ENCODE measurements at regions not wholly inside any gene's neighbourhood (a gene's known extent, or its start where the extent isn't known, plus 50 kb on each side); places are given as distances from the start of the nearest gene placed in this dataset.

DNA sequence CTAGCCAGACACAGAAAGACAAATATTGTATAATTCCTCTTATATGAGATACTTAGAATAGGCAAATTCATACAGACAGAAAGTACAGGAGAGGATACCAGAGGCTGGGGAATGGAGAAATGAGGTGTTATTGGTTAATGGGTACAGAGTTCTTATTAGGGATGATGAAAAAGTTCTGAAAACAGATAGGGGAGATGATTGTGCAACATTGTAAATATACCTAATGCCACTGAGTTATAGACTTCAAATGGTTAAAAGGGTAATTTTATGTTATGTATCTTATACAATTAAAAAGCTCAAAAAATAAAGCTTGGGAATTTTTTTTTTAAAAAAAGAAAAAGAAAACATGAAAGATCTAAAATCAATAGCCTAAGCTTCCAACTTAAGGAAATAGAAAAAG, 98.8 kb upstream of the TECRL start:
- Histone ChIP-seq H3K9me3 (ENCODE audit: control insufficient read depth in 4 of 4, insufficient read depth in 3 of 4, low read length in 3 of 4) (no peaks in the 10 kb centered on the region), H3K36me3 (ENCODE audit: control insufficient read depth in 4 of 4, insufficient read depth in 4 of 4, low read length in 4 of 4) (no peaks in the 10 kb centered on the region), H3K27ac (ENCODE audit: low read depth in 1 of 2, low read length in 1 of 2) (no peak overlapping the region), H3K27me3 (ENCODE audit: control insufficient read depth in 3 of 3, insufficient read depth in 3 of 3, low read length in 2 of 3) (no peaks in the 10 kb centered on the region), H3K9ac (ENCODE audit: insufficient read depth in 1 of 2, low read length in 2 of 2) (no peak overlapping the region), H3K4me3 (no peak overlapping the region), H3K4me1 (ENCODE audit: control insufficient read depth in 5 of 5, insufficient read depth in 5 of 5, low read length in 5 of 5) (peaks cover 0 to 6% (median 0%) of the 10 kb centered on the region in 5 donors)
- ATAC-seq (ENCODE audit: insufficient read depth, low FRiP score) (no peak), DNase-seq (no peak)
- TF ChIP-seq, protein P1, sequence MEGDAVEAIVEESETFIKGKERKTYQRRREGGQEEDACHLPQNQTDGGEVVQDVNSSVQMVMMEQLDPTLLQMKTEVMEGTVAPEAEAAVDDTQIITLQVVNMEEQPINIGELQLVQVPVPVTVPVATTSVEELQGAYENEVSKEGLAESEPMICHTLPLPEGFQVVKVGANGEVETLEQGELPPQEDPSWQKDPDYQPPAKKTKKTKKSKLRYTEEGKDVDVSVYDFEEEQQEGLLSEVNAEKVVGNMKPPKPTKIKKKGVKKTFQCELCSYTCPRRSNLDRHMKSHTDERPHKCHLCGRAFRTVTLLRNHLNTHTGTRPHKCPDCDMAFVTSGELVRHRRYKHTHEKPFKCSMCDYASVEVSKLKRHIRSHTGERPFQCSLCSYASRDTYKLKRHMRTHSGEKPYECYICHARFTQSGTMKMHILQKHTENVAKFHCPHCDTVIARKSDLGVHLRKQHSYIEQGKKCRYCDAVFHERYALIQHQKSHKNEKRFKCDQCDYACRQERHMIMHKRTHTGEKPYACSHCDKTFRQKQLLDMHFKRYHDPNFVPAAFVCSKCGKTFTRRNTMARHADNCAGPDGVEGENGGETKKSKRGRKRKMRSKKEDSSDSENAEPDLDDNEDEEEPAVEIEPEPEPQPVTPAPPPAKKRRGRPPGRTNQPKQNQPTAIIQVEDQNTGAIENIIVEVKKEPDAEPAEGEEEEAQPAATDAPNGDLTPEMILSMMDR (IDR thresholded peaks at IDR 0.05; ENCODE audit: control extremely low read depth, extremely low read depth): no peak

DNA sequence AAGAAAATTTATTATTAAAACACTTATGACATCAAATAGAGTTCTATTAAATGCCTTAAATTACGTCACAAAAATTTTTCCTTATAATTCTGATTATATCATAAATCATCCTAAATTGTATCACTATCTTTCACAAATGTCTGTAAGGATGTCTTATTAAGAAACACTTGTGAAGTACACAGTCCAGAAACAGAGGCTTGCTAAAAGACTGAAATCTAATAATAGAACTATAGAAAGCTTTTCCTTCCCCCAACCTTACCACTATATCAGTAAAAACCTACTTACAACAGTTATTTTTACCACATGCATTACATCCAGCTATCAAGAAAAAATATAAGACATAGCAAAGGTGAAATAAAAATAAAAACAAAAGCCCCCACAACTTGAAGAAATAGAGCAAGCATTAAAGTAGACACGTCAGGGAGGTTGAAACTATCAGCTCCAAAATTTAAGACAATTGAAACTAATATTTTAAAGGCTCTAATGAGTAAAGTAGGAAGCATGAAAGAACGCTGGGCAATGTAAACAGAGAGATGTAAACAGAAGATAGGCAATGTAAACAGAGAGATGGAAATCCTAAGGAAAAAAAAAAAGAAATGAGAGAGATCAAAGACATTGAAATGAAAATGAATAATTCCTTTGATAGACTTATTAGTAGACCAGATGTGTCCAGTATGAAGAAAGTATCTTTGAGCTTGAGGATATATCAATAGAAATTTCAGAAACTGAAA, 94.9 kb upstream of the TECRL start:
- TF ChIP-seq, protein P1 (IDR thresholded peaks at IDR 0.05; ENCODE audit: control extremely low read depth, extremely low read depth): no peak
- Histone ChIP-seq H3K4me1 (ENCODE audit: control insufficient read depth in 5 of 5, insufficient read depth in 5 of 5, low read length in 5 of 5) (peaks cover 0 to 6% (median 0%) of the 10 kb centered on the region in 5 donors), H3K27me3 (ENCODE audit: control insufficient read depth in 3 of 3, insufficient read depth in 3 of 3, low read length in 2 of 3) (no peaks in the 10 kb centered on the region), H3K4me3 (no peak overlapping the region), H3K27ac (ENCODE audit: low read depth in 1 of 2, low read length in 1 of 2) (no peak overlapping the region), H3K9ac (ENCODE audit: insufficient read depth in 1 of 2, low read length in 2 of 2) (no peak overlapping the region), H3K36me3 (ENCODE audit: control insufficient read depth in 4 of 4, insufficient read depth in 4 of 4, low read length in 4 of 4) (no peaks in the 10 kb centered on the region), H3K9me3 (ENCODE audit: control insufficient read depth in 4 of 4, insufficient read depth in 3 of 4, low read length in 3 of 4) (no peaks in the 10 kb centered on the region)
- 37 to 47% methylated on average over 3 of the region's 3 CpGs for WGBS, 2 donors
- ATAC-seq (ENCODE audit: insufficient read depth, low FRiP score): no peak
- peak in 1 of 3 donors; percentile 25 for DNase-seq

DNA sequence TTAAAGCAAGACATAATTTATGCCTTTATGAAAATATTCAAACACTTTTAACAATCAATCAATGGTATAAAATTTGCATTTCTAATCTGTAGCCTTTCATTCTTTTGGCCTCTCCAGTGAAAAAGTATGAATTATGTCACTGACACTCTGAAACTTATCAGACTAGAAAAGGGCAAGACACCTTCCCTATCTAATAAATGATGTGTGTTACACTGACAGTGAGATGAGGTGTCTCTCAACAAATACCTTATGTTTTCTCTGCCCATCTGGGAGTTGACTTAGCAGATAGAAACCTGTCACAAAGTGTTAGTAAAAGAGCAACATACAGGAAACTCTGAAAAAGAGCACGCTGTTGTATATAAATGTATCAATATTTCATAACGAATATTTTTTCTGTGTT, 94.2 kb upstream of the TECRL start:
- no peak overlapping the region for H3K4me3 ChIP-seq
- H3K36me3 ChIP-seq (ENCODE audit: control insufficient read depth in 4 of 4, insufficient read depth in 4 of 4, low read length in 4 of 4): no peaks in the 10 kb centered on the region
- no peak overlapping the region for H3K27ac ChIP-seq (ENCODE audit: low read depth in 1 of 2, low read length in 1 of 2)
- no peaks in the 10 kb centered on the region for H3K27me3 ChIP-seq (ENCODE audit: control insufficient read depth in 3 of 3, insufficient read depth in 3 of 3, low read length in 2 of 3)
- no peaks in the 10 kb centered on the region for H3K9me3 ChIP-seq (ENCODE audit: control insufficient read depth in 4 of 4, insufficient read depth in 3 of 4, low read length in 3 of 4)
- H3K4me1 ChIP-seq (ENCODE audit: control insufficient read depth in 5 of 5, insufficient read depth in 5 of 5, low read length in 5 of 5): peaks cover 0 to 6% (median 0%) of the 10 kb centered on the region in 5 donors
- H3K9ac ChIP-seq (ENCODE audit: insufficient read depth in 1 of 2, low read length in 2 of 2): no peak overlapping the region
- TF ChIP-seq, protein P1 (IDR thresholded peaks at IDR 0.05; ENCODE audit: control extremely low read depth, extremely low read depth): no peak
- ATAC-seq (ENCODE audit: insufficient read depth, low FRiP score) (no peak), DNase-seq (peak in 2 of 3 donors; percentile 79 to 81)
- 58 to 68% methylated on average over 2 of the region's 2 CpGs for WGBS, 2 donors

DNA sequence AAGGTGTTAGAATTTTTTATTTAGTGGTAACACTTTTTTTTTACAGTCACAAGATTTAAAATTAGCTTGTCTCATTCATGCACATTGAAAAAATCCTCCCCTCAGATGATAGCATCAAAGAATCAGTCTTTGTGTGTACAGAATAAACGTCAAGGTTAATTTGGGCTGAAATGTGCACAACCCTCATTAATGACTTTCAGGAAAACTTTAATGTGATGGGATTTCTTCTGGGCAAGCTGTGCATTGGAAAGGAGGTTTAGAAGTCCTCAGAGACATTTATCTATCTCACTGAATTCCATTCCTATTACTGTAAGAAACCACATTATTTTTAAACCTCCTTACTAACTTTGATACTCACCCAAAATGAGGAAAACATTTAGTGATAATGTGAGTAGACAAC, 88.2 kb upstream of the TECRL start:
- Histone ChIP-seq H3K36me3 (ENCODE audit: control insufficient read depth in 4 of 4, insufficient read depth in 4 of 4, low read length in 4 of 4) (no peaks in the 10 kb centered on the region), H3K9me3 (ENCODE audit: control insufficient read depth in 4 of 4, insufficient read depth in 3 of 4, low read length in 3 of 4) (no peaks in the 10 kb centered on the region), H3K9ac (ENCODE audit: insufficient read depth in 1 of 2, low read length in 2 of 2) (no peak overlapping the region), H3K4me3 (no peak overlapping the region), H3K27me3 (ENCODE audit: control insufficient read depth in 3 of 3, insufficient read depth in 3 of 3, low read length in 2 of 3) (no peaks in the 10 kb centered on the region), H3K4me1 (ENCODE audit: control insufficient read depth in 5 of 5, insufficient read depth in 5 of 5, low read length in 5 of 5) (no peaks in the 10 kb centered on the region), H3K27ac (ENCODE audit: low read depth in 1 of 2, low read length in 1 of 2) (no peak overlapping the region)
- WGBS, 2 donors: 19 to 54% methylated on average over 1 of the region's 1 CpG
- TF ChIP-seq, protein P1 (IDR thresholded peaks at IDR 0.05; ENCODE audit: control extremely low read depth, extremely low read depth): no peak
- DNase-seq (no peak), ATAC-seq (ENCODE audit: insufficient read depth, low FRiP score) (no peak)
